Testis (tissue), 2 donors: ENCODE measurements at regions not wholly inside any gene's neighbourhood (a gene's known extent, or its start where the extent isn't known, plus 50 kb on each side); places are given as distances from the start of the nearest gene placed in this dataset.
"Not testable (repeated sequence)": the region's sequence is repeated elsewhere in the genome, so short reads cannot be mapped to it uniquely, and the experiment has no call there.

ENCODE experiments used
- DNase-seq: peaks from one replicate; pipeline ENCODE4 v3.0.0-alpha.2; 2019
- H3K27ac ChIP-seq, 2 donors: fragments of 200-600 bp; sonication (generic); one replicate each; pipeline ENCODE4 v1.5.1; 2019
- H3K27me3 ChIP-seq: fragments of 200-600 bp; sonication (generic); one replicate; pipeline ENCODE4 v1.5.1; 2019
- H3K36me3 ChIP-seq: fragments of 200-600 bp; sonication (generic); one replicate; pipeline ENCODE4 v1.5.1; 2017; ENCODE audit warnings: low read depth; ENCODE audit errors: missing control alignments
- H3K4me1 ChIP-seq: fragments of 200-600 bp; sonication (generic); one replicate; pipeline ENCODE4 v1.5.1; 2019
- H3K4me3 ChIP-seq, 2 donors: fragments of 200-600 bp; sonication (generic); one replicate each; pipeline ENCODE4 v1.5.1; 2017 to 2019
- H3K9me3 ChIP-seq: fragments of 200-600 bp; sonication (generic); one replicate; pipeline ENCODE4 v1.5.1; 2017
- CTCF ChIP-seq, 3 experiments: fragments of 450-650 bp in 2 of 3; fragments of 200-600 bp in 1 of 3; sonication (generic) in 1 of 3; IDR thresholded peaks; one replicate each; pipeline ENCODE4 v1.5.1; 2016 to 2019; ENCODE audit warnings: antibody characterized with exemption in 3 of 3, mild to moderate bottlenecking in 2 of 3, moderate library complexity in 1 of 3
- POLR2A ChIP-seq: fragments of 450-650 bp; IDR thresholded peaks from one replicate; pipeline ENCODE4 v1.6.1; 2017; ENCODE audit warnings: antibody characterized with exemption, mild to moderate bottlenecking, moderate library complexity
- WGBS, 2 donors: methylation state at CpG; one replicate each; pipeline ENCODE4 v1.1.5; 2018; 5-methylcytosine and 5-hydroxymethylcytosine counted together
- intact Hi-C: fragments of 100-400 bp; cut with DNase I; formaldehyde crosslinking; loops from one replicate; pipeline ENCODE4 v1.15.1; 2023; ENCODE audit warnings: low total_unique reads

- Histone ChIP-seq H3K27me3 (no peaks in the 10 kb centered on the region), H3K4me3 (no peak overlapping the region), H3K9me3 (no peaks in the 10 kb centered on the region), H3K27ac (no peak overlapping the region), H3K36me3 (no peaks in the 10 kb centered on the region), H3K4me1 (no peaks in the 10 kb centered on the region)
- TF ChIP-seq CTCF (IDR thresholded peaks at IDR 0.05) (no peak), POLR2A (no peak)
- DNase-seq, result no peak
- intact Hi-C loops, result no loop called here
- whole genome bisulfite sequencing, 2 donors, result 86 to 90% methylated on average over 5 to 6 of the region's 6 CpGs
Measured at GRCh38 chr15:25172691-25173090, 217.9 kb downstream of the SNRPN start.

- Histone ChIP-seq H3K27me3 (no peaks in the 10 kb centered on the region), H3K4me1 (no peaks in the 10 kb centered on the region), H3K4me3 (no peak overlapping the region), H3K9me3 (no peaks in the 10 kb centered on the region), H3K36me3 (no peaks in the 10 kb centered on the region), H3K27ac (no peak overlapping the region)
- DNase-seq, result no peak
- TF ChIP-seq CTCF (IDR thresholded peaks at IDR 0.05) (no peak), POLR2A (no peak)
- 85 to 92% methylated on average over 11 to 13 of the region's 13 CpGs for WGBS, 2 donors
- intact Hi-C loops, result no loop called here
Measured at GRCh38 chr15:25173241-25174028, 218.6 kb downstream of the SNRPN start.

- 78 to 82% methylated on average over 10 of the region's 10 CpGs for WGBS, 2 donors
- H3K9me3 ChIP-seq, H3K4me3 ChIP-seq, intact Hi-C loops, H3K4me1 ChIP-seq, H3K27ac ChIP-seq, H3K36me3 ChIP-seq, H3K27me3 ChIP-seq: not testable (repeated sequence)
- DNase-seq, result peak; percentile 14
Measured at GRCh38 chr15:25174149-25174548, 219.4 kb downstream of the SNRPN start.

GRCh38 chr15:25175033-25175788 is 220.4 kb downstream of the SNRPN start:
- Histone ChIP-seq H3K36me3 (no peaks in the 10 kb centered on the region), H3K4me1 (no peaks in the 10 kb centered on the region), H3K4me3 (no peak overlapping the region), H3K27me3 (no peaks in the 10 kb centered on the region), H3K27ac (no peak overlapping the region), H3K9me3 (no peaks in the 10 kb centered on the region)
- intact Hi-C loops, result no loop called here
- no peak for DNase-seq
- WGBS, 2 donors, result 78% methylated on average over 8 of the region's 8 CpGs; no CpG with 5 or more reads in 1 of the 2 donors
- no peak for TF ChIP-seq POLR2A
- no peak for TF ChIP-seq CTCF (IDR thresholded peaks at IDR 0.05)

- Histone ChIP-seq H3K9me3 (no peaks in the 10 kb centered on the region), H3K36me3 (no peaks in the 10 kb centered on the region), H3K4me1 (no peaks in the 10 kb centered on the region), H3K27me3 (no peaks in the 10 kb centered on the region), H3K4me3 (no peak overlapping the region), H3K27ac (no peak overlapping the region)
- DNase-seq, result peak; percentile 7
- intact Hi-C loops, result no loop called here
- no peak for TF ChIP-seq POLR2A
- TF ChIP-seq CTCF (IDR thresholded peaks at IDR 0.05), result no peak
- 25 to 63% methylated on average over 1 to 7 of the region's 7 CpGs for WGBS, 2 donors
Measured at GRCh38 chr15:25175789-25176615, 221.2 kb downstream of the SNRPN start.
